ENCODE measurements at regions not wholly inside any gene's neighbourhood (a gene's known extent, or its start where the extent isn't known, plus 50 kb on each side); places are given as distances from the start of the nearest gene placed in this dataset.

DNA sequence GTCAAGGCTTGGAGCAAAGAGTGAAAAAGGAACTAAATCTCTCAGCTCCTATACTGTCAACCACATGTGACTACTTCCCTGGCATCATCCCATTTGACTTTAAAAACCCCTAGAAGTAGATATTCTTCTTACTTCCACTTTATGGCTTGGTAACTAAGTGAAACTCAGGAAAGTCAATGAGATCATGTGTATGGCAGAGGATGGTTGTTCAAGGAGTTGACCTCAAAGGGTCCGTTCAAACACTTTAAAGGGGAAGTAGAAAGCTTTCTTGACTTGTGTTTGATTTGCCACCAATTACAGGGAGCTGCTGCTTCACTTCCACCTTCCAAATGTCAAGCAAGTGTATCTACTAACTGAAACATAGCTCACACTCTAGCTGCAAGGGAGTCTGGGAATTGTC lies 187.2 kb downstream of the RAB28 start:
- CTCF ChIA-PET (ENCODE audit: partially characterized antibody), result interaction anchor here (0.7 kb wide), 2 partner anchors 18 to 474 kb away, joined by 3 read pairs; no protein-coding TSS in a partner anchor
- TF ChIP-seq NRF1 (IDR thresholded peaks at IDR 0.05; ENCODE audit: low read depth, low read length) (no peak), RXRA (IDR thresholded peaks at IDR 0.05; ENCODE audit: insufficient read depth, low read depth, low read length) (no peak), CREB1 (IDR thresholded peaks at IDR 0.05) (no peak), GABPA (IDR thresholded peaks at IDR 0.05; ENCODE audit: borderline replicate concordance, insufficient read depth, low read length) (no peak)

More for the DNA sequence above, 187.2 kb downstream of the RAB28 start:
- DNase-seq (ENCODE audit: low read depth in 1 of 2, low spot score in 2 of 2), result no peak
- H3K27ac ChIP-seq (ENCODE audit: low read depth, low read length), result no peak overlapping the region
- H3K4me2 ChIP-seq (ENCODE audit: insufficient read depth in 1 of 2, low read depth in 2 of 2, low read length in 2 of 2), result no peak overlapping the region
- H2BK5ac ChIP-seq (ENCODE audit: low read depth, low read length), result no peak overlapping the region
- no peaks in the 10 kb centered on the region for H3K79me2 ChIP-seq (ENCODE audit: control insufficient read depth in 1 of 2, insufficient read depth in 2 of 2, low read length in 2 of 2)
- H2BK120ac ChIP-seq (replicated peaks; ENCODE audit: low read depth, low read length), result no peak overlapping the region
- no peak overlapping the region for H3K14ac ChIP-seq (ENCODE audit: insufficient read length)
- no peaks in the 10 kb centered on the region for H3K27me3 ChIP-seq (replicated peaks in 1 of 4; ENCODE audit: control insufficient read depth in 3 of 4, extremely low read depth in 1 of 4, insufficient read depth in 3 of 4, low read length in 3 of 4)
- 100% methylated on average over 1 of the region's 1 CpG; no CpG with 5 or more reads in 1 of the 2 experiments for WGBS, 2 experiments (ENCODE audit: extremely low coverage in 1 of 2, insufficient coverage in 1 of 2, insufficient read length in 1 of 2, insufficient replicate concordance in 2 of 2, low coverage in 1 of 2, low lambda C conversion rate in 2 of 2, missing lambda C conversion rate in 1 of 2)
- H3K4ac ChIP-seq (replicated peaks; ENCODE audit: insufficient read length, low read depth, low read length), result no peak overlapping the region
- POLR2A ChIA-PET (ENCODE audit: partially characterized antibody), result interaction anchor here (0.6 kb wide), 1 partner anchor 144 kb away, joined by 4 read pairs; no protein-coding TSS in a partner anchor
- H2BK12ac ChIP-seq (ENCODE audit: low read depth, low read length), result no peak overlapping the region
- no peak overlapping the region for H4K5ac ChIP-seq (ENCODE audit: insufficient read length, low read depth, low read length)
- no peak overlapping the region for H3K4me3 ChIP-seq (ENCODE audit: extremely low read depth in 1 of 4, insufficient read depth in 2 of 4, low read depth in 3 of 4, low read length in 4 of 4)
- H4K91ac ChIP-seq (replicated peaks; ENCODE audit: insufficient read length, low read length), result no peak overlapping the region
- H3K23ac ChIP-seq (ENCODE audit: insufficient read length), result no peak overlapping the region
- no peaks in the 10 kb centered on the region for H3K36me3 ChIP-seq (ENCODE audit: control insufficient read depth in 2 of 4, insufficient read depth in 4 of 4, low read length in 3 of 4)
- peaks cover 3 to 11% of the 10 kb centered on the region in 2 experiments; a peak in 2 of 4 replicates for H3K9me3 ChIP-seq (ENCODE audit: insufficient read depth in 2 of 2, low read depth in 1 of 2, low read length in 1 of 2)
- H2AFZ ChIP-seq (ENCODE audit: low read length), result no peak overlapping the region
- H3K56ac ChIP-seq (replicated peaks; ENCODE audit: insufficient read length, low read depth, low read length), result no peak overlapping the region
- no peaks in the 10 kb centered on the region for H4K20me1 ChIP-seq (replicated peaks in 1 of 2; ENCODE audit: control insufficient read depth in 1 of 2, insufficient read depth in 2 of 2, low read length in 2 of 2)
- no peaks in the 10 kb centered on the region for H3K79me1 ChIP-seq (ENCODE audit: low read depth, low read length)
- no peak for FAIRE-seq
- no peaks in the 10 kb centered on the region for H3K23me2 ChIP-seq (ENCODE audit: low read depth, low read length)
- no peak overlapping the region for H4K8ac ChIP-seq (ENCODE audit: extremely low read depth, insufficient read depth, low read length)
- H3K9ac ChIP-seq (replicated peaks in 1 of 4; ENCODE audit: extremely low read depth in 1 of 4, low read depth in 3 of 4, low read length in 3 of 4), result no peak overlapping the region
- H3K18ac ChIP-seq (ENCODE audit: extremely low read depth, low read length), result no peak overlapping the region
- H2BK15ac ChIP-seq (ENCODE audit: low read length), result no peak overlapping the region
- H2BK20ac ChIP-seq (ENCODE audit: low read length), result no peak overlapping the region
- H3K4me1 ChIP-seq (replicated peaks in 1 of 4; ENCODE audit: control insufficient read depth in 3 of 4, insufficient read depth in 4 of 4, low read length in 3 of 4), result no peaks in the 10 kb centered on the region
- H2AK5ac ChIP-seq (ENCODE audit: low read depth, low read length), result no peak overlapping the region
